GM12873 (cell line): ENCODE measurements at regions not wholly inside any gene's neighbourhood (a gene's known extent, or its start where the extent isn't known, plus 50 kb on each side); places are given as distances from the start of the nearest gene placed in this dataset.

Experiments
- CTCF ChIP-seq: IDR thresholded peaks from 2 replicates; pipeline ENCODE4 v1.5.1; 2012; ENCODE audit warnings: low read depth, mild to moderate bottlenecking, moderate library complexity, low read length, control low read depth; ENCODE audit not compliant: insufficient read depth; ENCODE audit errors: missing control alignments

DNA sequence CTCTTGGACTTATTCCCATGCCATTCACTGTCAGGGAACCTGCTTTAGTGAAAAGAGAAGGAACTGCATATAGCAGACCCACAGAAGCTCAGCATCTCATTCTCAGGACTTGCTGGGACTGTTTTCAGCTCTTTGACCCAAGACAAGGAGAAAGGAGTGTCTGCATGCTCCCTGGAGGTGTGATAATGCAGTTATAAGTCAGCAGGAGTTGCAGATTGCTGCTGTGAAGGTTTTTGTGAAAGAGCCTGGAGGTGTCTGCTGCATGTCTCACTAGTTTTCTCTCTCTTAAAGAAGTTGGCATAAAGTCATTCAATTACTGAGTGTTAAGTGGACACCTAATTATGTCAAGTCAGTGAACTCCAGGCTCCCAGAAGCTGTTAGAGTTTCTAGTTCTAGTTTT, 343.4 kb downstream of the BRINP2 start:
- no peak for TF ChIP-seq CTCF

DNA sequence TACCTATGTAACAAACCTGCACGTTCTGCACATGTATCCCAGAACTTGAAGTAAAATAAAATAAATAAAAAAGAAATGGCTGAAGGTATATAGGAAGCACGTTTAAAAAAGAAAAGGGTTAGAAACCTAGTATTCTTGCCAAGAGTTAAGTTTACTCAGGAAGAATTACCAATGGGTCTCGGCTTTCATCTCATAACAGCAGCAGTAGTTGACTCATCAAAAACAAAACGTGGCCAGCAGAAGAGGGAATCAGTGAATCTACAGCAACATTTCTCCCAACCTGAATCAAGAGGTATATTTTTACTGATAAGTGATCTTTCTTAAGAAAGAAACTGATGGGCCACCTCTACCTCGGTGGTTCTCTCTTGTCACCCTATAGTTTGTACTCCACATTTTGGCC, 340.3 kb downstream of the BRINP2 start:
- TF ChIP-seq CTCF: no peak

DNA sequence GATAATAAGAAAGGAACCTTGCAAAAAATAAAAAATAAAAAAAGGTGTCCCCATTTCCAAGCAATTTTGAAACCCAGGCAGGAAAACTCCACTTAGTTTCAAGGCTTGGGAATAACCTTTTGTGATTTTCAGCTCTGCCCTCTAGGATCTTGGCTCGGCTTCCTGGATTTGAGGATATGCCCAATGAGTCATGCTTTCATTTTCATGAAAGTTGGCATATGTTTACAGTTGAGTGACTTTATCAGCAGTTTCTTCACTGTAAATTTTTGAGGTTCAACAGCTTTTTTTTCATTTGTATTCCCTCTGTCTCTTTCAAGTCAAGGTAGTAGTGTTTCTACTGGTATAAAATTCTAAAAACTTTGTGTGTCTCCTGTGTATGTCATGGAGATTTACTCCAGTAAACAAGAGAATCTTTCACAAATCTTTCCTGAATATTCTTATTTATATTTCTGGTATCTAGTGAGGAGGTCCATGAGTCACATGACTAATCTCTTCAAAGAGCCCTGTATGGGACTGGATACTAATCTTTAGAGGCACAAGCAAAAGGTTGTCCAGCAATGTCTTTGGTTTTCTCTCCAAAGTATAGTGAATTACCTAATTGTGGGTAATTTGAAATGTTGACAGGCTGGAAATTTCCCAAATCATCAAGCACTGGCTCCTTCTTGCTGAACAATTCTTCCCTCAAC, 335.3 kb downstream of the BRINP2 start:
- no peak for TF ChIP-seq CTCF

DNA sequence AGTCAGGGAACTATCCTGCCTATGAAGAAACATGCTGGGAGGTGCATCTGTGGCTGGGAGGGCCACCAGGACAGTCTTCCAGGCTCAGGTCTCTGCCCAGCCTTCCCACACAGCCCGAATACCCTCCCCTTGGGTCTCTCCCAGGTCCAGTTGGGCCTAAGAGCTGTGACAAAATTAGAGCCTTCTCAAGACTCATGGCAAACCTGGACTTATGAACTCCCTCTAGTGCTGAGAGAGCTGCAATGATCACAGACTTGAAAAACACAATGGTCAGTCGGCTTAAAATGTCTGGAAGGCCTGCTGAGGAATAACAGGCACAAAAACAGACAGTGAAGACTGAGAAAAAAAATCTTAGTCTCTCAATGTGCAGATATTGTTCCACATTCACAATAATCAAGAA, 325.1 kb downstream of the BRINP2 start:
- peak; percentile 5 for TF ChIP-seq CTCF

DNA sequence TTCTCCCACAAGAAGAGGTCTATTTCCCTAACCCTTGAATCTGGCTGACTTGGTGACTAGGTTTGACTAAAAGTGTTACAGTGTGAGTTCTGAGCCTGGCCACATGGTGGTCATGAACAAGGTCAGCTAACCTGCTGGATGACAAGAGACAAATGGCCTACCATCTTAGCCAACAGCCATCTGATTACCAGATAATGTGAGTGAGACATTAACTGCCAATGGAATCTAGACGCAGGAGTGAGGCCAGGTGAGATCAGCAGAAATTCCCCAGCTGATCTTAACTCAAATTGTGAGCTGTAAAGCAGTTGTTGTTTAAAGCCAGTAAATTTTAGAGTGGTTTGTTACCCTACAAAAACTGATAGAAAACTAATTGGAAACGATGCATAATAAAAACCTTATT, 320.0 kb downstream of the BRINP2 start:
- TF ChIP-seq CTCF: no peak

GRCh38 chr1:177490036-177490639, 319.4 kb downstream of the BRINP2 start:
- TF ChIP-seq CTCF: no peak

- TF ChIP-seq CTCF: no peak
Observed at GRCh38 chr1:177488722-177489121, 318.0 kb downstream of the BRINP2 start.

GRCh38 chr1:177487481-177487880, 316.7 kb downstream of the BRINP2 start:
- no peak for TF ChIP-seq CTCF
